DMS153 treated with DMSO at 0.1 percent for 48 hours (cell line): ENCODE measurements at regions not wholly inside any gene's neighbourhood (a gene's known extent, or its start where the extent isn't known, plus 50 kb on each side); places are given as distances from the start of the nearest gene placed in this dataset.
A peak's percentile ranks its signal among the peaks of the same experiment; 100 is the strongest.

Experiments used
- DNase-seq: peaks from one replicate; lab custom pipeline; 2025; ENCODE audit not compliant: unreplicated experiment; lab: John Stamatoyannopoulos, UW

GRCh38 chr9:107948086-107948485 is 458.5 kb upstream of the KLF4 start:
- no peak for DNase-seq

GRCh38 chr9:107946364-107947141 is 457.0 kb upstream of the KLF4 start:
- DNase-seq, result no peak

DNA sequence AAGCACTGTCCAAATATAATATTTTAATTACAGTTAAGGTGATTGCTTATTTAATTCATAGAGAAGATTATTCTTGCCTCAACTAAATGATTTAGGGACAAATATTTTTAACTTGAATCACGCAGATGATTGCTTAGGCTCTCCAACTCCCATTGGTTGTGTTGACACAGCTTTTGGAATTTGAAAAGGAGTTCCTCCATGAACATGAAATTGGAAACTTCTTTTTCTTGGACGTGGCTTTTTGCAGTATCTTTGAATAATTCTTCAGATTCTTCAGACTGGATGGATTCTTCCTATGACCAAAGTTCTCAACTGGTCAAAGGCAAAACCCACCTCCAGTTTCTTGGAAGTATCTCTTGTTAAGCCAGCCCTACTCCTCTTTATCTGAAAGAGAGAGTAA is 456.4 kb upstream of the KLF4 start:
- DNase-seq, result no peak

DNA sequence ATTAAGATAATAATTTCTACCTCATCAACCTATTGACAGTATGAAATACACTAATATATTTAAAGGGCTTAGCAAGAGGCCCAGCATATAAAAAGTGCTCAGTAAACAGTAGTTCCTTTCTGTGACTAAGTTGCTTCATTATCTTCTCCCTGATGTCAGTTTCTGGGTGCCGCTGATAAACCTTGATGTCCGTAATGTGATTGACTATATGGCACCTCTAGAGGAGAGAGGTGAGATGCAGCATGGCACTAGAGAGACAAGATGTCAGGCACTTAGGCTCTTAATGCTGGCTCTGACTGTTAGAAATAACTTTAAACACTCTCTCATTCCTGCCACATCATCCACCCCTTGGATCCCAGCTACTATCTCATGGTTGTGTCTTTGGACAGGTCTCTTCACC is 455.9 kb upstream of the KLF4 start:
- DNase-seq, result no peak

- DNase-seq, result no peak
These were observed 454.8 kb upstream of the KLF4 start for GRCh38 chr9:107944387-107944786.

GRCh38 chr9:107943901-107944300 is 454.3 kb upstream of the KLF4 start:
- no peak for DNase-seq

GRCh38 chr9:107942856-107943255 is 453.3 kb upstream of the KLF4 start:
- no peak for DNase-seq

- DNase-seq, result no peak
These were observed 452.7 kb upstream of the KLF4 start for GRCh38 chr9:107942291-107942690.

- DNase-seq, result no peak
These were observed 451.3 kb upstream of the KLF4 start for GRCh38 chr9:107940616-107941595.

DNA sequence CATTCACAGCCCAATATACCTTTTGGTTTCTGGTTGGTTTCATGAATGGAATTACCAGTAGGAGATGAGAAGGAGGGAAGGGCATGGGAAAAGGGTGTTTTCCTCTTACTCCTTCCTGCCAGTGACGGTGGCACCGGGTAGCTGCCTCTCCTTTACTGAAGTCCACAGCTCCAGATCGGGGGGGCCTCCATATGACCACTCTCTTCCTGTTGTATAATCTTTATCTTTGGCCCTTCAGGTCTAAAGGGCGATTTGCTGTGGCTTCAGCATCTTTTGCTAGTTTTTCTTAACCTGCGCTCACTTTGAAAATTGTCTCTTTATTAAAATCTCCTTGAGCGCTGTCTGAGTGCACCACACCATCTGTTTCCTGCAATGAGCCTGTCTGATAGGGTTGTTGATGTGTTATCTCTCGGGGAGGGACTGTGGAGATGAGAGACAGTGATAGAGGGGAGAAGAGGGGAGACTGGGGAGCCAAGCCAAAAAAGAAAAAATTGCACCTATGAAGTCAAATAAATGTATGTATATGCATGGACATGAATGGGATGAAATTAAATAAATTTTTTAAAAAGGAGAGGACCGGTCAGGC is 449.3 kb upstream of the KLF4 start:
- no peak for DNase-seq

- peak; percentile 53 for DNase-seq
These were observed 446.4 kb upstream of the KLF4 start for GRCh38 chr9:107935931-107936330.

DNA sequence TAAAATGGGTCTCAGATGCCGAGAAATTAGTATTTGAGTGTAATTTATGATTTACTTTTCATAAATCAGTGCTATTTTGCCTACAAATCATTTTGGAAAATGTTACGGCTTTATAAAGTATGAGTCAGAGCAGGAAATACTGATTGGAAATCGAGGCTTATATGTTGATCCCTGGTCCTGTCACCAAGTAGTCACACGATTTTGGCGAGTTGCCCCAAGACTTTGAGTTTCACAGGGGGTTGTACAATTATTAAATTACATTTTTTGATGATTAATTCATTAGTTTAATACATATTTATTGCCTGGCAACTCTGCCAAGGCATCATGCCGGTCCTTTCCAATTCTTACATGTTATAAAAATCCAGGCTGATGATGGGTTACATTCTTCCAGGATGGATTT is 443.9 kb upstream of the KLF4 start:
- no peak for DNase-seq

- DNase-seq, result no peak
These were observed 443.5 kb upstream of the KLF4 start for GRCh38 chr9:107933097-107933496.

DNA sequence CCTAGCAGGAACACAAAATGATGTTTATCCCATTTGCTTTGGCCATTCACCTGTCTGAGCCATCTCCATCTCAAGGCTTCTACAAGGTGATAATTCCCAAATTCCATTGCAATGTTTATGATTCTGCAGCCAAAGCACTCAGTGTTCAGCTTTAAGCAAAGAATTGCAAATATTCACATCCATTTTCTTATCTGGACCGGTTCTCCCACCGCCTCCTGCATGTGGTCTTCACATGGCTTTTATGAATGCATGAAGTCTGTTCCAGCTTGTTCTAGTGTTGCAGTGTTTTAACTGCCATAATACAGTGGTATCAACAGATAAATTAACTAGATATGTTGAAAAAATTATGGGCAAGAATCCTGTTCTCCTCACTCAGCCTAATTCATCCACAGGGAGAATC is 443.0 kb upstream of the KLF4 start:
- no peak for DNase-seq

DNA sequence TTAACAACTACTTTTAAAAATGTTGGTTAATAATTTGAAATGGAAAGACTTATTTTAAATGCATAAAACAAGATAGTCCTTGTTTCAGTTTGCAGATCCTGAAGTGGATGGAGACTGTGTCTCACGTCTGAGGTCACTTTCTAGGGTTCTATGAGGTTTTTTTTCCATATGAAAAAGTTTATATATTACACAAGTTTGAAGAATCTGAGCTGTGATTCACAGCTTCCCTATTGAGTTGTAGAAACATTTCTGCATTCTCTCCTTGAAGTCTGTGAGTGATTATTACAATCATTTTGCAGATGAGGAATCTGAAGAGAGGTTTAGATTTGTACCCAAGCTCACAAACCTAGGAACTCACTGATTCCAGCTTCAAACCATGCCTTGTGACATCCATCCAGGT is 442.5 kb upstream of the KLF4 start:
- no peak for DNase-seq

DNA sequence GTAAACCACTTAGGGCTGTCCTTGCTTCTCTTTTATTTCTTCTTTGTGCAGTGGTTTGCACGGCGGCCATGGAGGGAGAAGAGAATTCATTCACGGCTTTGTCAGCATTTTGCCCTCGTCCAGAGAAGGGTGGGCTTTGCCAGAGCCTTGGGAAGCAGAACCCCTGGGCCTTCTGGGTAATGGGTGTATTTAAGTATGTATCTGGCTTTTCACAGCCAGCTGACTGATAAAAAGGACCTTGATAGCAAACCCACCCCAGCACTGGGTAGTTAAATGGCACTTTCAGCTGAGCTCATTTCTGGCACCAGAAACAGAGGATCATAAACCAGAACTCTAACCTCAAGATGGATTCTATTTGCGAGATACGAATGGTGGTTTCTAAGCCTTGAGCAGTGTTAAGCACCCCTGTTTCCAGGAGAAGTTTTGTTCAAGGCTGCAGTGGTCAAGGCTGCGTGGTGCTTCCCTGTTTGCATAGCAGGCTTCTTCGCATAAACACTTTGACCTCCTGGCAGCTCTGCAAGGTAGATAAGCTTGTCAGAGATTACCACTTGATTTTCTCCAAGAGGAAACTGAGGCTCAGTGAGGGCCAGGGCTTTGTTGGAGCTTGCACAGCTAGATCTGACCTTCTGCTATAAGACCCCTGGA is 441.6 kb upstream of the KLF4 start:
- DNase-seq, result no peak

GRCh38 chr9:107929443-107929842 is 439.9 kb upstream of the KLF4 start:
- DNase-seq, result peak; percentile 34

DNA sequence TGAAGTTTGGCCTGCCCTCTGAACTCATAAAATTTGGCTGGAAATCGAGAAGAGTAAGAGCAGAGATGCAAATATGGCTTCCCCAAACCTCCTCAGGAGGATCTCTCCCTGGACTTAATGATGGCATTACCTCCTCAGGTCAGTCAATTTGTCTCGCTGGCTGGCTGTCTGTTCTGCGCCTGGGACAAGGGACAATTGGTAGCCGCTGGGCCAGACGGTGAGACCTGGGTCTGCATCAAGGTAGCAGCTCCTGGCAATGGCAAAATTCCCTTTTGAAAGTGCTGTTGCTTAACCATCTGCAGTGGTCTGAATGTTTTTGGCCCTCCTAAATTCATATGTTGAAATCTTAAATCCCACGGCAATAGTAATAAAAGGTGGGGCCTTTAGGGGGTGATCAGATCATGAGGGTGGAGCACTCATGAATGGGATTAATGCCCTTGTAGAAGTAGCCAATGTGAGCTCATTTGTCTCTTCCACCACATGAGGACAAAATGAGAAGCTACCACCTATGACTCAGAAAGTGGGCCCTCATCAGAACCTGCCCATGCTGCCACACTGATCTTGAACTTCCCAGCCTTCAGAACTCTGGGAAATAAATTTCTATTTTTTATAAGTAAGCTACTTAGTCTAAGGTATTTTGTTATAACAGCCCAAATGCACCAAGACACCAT is 439.3 kb upstream of the KLF4 start:
- DNase-seq, result no peak

GRCh38 chr9:107927276-107927675 is 437.7 kb upstream of the KLF4 start:
- no peak for DNase-seq

- DNase-seq, result no peak
These were observed 436.3 kb upstream of the KLF4 start for GRCh38 chr9:107925749-107926297.
